ENCODE measurements at regions not wholly inside any gene's neighbourhood (a gene's known extent, or its start where the extent isn't known, plus 50 kb on each side); places are given as distances from the start of the nearest gene placed in this dataset.

DNA sequence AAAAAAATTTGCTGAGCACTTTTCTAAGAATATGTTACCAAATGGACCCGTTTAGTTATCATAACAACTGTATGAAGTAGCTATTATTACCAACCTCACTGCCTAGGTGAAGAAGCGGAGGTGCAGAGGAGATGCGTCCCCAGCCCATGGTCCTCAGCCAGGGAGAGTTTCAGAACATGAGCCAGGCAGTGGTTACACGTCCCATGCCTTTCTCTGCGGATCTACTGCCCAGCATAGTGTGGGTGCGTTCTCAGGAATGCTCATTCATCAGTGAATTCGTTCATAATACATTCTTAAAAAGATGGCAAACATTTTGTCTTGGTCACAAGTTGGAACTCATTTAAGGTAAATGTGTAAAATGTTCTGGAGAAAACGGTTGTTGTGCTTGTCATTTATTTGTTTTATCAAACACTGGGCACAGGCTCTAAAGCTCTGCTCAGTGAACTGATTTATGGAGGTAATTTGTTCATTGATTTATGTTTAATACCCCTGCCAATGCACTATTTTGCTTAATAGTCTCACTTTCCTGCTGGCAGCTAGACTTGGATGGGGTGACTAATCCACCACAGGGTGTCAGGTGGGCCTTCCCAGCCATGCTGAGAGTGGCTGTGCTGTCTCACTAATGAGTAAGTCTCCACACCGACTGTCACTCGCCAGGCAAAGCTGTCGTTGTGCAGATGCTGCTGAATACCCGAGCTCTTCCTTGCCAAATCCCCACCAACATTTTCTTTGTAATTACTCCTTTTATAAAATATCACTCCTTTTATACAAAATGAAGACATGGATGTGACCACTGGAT, 248.8 kb downstream of the TENT4A start:
- TF ChIP-seq, protein P1, sequence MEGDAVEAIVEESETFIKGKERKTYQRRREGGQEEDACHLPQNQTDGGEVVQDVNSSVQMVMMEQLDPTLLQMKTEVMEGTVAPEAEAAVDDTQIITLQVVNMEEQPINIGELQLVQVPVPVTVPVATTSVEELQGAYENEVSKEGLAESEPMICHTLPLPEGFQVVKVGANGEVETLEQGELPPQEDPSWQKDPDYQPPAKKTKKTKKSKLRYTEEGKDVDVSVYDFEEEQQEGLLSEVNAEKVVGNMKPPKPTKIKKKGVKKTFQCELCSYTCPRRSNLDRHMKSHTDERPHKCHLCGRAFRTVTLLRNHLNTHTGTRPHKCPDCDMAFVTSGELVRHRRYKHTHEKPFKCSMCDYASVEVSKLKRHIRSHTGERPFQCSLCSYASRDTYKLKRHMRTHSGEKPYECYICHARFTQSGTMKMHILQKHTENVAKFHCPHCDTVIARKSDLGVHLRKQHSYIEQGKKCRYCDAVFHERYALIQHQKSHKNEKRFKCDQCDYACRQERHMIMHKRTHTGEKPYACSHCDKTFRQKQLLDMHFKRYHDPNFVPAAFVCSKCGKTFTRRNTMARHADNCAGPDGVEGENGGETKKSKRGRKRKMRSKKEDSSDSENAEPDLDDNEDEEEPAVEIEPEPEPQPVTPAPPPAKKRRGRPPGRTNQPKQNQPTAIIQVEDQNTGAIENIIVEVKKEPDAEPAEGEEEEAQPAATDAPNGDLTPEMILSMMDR (conservative IDR thresholded peaks at IDR 0.05; ENCODE audit: low read depth, low read length): no peak
- no peak for DNase-seq (ENCODE audit: low read depth)
- H3K4me3 ChIP-seq (ENCODE audit: low read length): no peak overlapping the region

GRCh38 chr5:6976971-6977370, 263.7 kb downstream of the TENT4A start:
- no peak for DNase-seq (ENCODE audit: low read depth)
- TF ChIP-seq, protein P1 (conservative IDR thresholded peaks at IDR 0.05; ENCODE audit: low read depth, low read length): no peak
- no peak overlapping the region for H3K4me3 ChIP-seq (ENCODE audit: low read length)

- TF ChIP-seq, protein P1 (conservative IDR thresholded peaks at IDR 0.05; ENCODE audit: low read depth, low read length): no peak
- no peak overlapping the region for H3K4me3 ChIP-seq (ENCODE audit: low read length)
- DNase-seq (ENCODE audit: low read depth): no peak
Measured at GRCh38 chr5:6979061-6979460, 265.8 kb downstream of the TENT4A start.

GRCh38 chr5:6989230-6989629, 276.0 kb downstream of the TENT4A start:
- H3K4me3 ChIP-seq (ENCODE audit: low read length): no peak overlapping the region
- TF ChIP-seq, protein P1 (conservative IDR thresholded peaks at IDR 0.05; ENCODE audit: low read depth, low read length): no peak
- DNase-seq (ENCODE audit: low read depth): no peak

DNA sequence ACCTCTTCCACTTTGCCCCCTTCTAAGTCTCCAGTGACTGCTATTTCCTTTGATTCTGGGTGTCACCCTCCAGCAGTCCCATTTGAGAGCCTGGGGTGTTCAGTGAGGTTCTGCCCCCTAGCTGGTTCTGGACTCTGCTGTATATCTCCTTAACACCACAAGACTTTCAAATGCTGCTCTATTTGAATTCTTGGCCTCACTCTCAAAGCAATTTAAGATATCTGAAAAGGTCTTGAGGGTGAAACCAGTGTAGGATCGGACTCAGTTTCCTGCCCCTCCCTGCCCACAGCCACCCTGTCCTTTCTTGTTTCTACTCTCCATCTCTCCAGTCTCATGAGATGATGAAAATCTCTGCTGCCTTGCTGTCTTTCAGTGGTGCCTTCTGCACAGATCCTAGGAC, 280.9 kb downstream of the TENT4A start:
- no peak for DNase-seq (ENCODE audit: low read depth)
- TF ChIP-seq, protein P1 (conservative IDR thresholded peaks at IDR 0.05; ENCODE audit: low read depth, low read length): no peak
- H3K4me3 ChIP-seq (ENCODE audit: low read length): no peak overlapping the region

DNA sequence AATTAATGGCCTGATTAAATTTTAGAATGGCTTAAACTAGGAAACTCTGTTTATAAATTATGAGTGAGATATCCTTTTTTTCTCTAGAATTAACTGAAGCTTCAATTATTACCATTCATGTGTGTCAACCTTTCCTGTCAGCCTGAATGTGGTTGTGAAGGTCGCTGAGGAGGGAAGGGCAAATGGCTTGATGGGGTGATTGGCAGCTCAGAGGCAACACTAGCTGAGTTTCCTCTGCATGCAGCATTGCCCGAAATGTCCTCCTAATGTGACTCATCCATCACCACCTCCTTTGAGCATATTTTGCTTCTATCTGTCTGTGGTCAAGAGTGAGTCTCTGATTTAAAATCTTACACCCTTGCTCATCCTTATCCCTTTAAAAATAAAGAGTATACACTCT, 281.9 kb downstream of the TENT4A start:
- no peak overlapping the region for H3K4me3 ChIP-seq (ENCODE audit: low read length)
- TF ChIP-seq, protein P1 (conservative IDR thresholded peaks at IDR 0.05; ENCODE audit: low read depth, low read length): no peak
- DNase-seq (ENCODE audit: low read depth): no peak

- TF ChIP-seq, protein P1 (conservative IDR thresholded peaks at IDR 0.05; ENCODE audit: low read depth, low read length): no peak
- DNase-seq (ENCODE audit: low read depth): no peak
- no peak overlapping the region for H3K4me3 ChIP-seq (ENCODE audit: low read length)
Measured at GRCh38 chr5:7000310-7000709, 287.1 kb downstream of the TENT4A start.
